ENCODE measurements at regions not wholly inside any gene's neighbourhood (a gene's known extent, or its start where the extent isn't known, plus 50 kb on each side); places are given as distances from the start of the nearest gene placed in this dataset.
"Not testable (repeated sequence)": the region's sequence is repeated elsewhere in the genome, so short reads cannot be mapped to it uniquely, and the experiment has no call there.

DNA sequence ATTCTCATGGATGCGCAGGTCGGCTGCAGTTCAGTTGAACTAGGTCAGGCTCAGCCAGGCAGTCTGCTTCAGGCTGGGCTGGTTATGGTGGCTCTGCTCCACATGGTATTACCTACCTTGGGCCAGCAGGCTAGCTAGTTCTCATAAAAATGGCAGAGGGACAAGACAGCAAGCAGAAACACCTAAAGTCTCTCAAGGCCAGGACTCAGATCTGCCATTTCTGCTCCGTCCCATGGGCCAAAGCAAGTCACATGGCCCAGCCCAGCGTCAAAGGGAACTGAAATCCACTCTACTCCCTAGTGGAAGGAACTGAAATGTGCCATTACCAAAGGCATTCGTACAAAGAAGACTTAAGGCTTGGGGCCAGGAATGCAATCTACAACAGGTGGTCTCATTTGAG lies 160.0 kb downstream of the TMEM132E start:
- intact Hi-C loops (cut with micrococcal nuclease) = no loop called here
- no peaks in the 10 kb centered on the region for H3K79me2 ChIP-seq (ENCODE audit: insufficient read depth, low read length)
- H3K36me3 ChIP-seq (replicated peaks in 1 of 2; ENCODE audit: control insufficient read depth in 1 of 2, insufficient read depth in 2 of 2, low read length in 2 of 2) = no peaks in the 10 kb centered on the region
- Mint-ChIP-seq H3K4me1 (peaks cover 4% of the 10 kb centered on the region), H3K36me3 (no peaks in the 10 kb centered on the region), H3K9me3 (peaks cover 0 to 11% (median 5%) of the 10 kb centered on the region in 7 donors), H3K27ac (no peak overlapping the region), H3K4me3 (no peak overlapping the region), H3K27me3 (ENCODE audit: low read depth in 3 of 3) (peaks cover 13 to 16% (median 14%) of the 10 kb centered on the region in 3 donors)
- no peak for DNase-seq
- peaks cover 2 to 3% of the 10 kb centered on the region in 2 donors for H3K27me3 ChIP-seq (ENCODE audit: control insufficient read depth in 2 of 2, insufficient read depth in 2 of 2, low read length in 2 of 2)
- H3K9me3 ChIP-seq (replicated peaks in 1 of 2; ENCODE audit: control insufficient read depth in 1 of 2, insufficient read depth in 1 of 2, low read length in 2 of 2) = no peaks in the 10 kb centered on the region
- H4K20me1 ChIP-seq (ENCODE audit: insufficient read depth, low read length) = no peaks in the 10 kb centered on the region
- 44% methylated on average over 5 of the region's 5 CpGs for WGBS (ENCODE audit: insufficient coverage)
- no peak overlapping the region for H3K4me2 ChIP-seq (replicated peaks; ENCODE audit: extremely low read depth, low read length, poor library complexity, severe bottlenecking)
- no peak overlapping the region for H3K27ac ChIP-seq (ENCODE audit: low read depth in 1 of 2, low read length in 2 of 2)
- TF ChIP-seq, protein P1, sequence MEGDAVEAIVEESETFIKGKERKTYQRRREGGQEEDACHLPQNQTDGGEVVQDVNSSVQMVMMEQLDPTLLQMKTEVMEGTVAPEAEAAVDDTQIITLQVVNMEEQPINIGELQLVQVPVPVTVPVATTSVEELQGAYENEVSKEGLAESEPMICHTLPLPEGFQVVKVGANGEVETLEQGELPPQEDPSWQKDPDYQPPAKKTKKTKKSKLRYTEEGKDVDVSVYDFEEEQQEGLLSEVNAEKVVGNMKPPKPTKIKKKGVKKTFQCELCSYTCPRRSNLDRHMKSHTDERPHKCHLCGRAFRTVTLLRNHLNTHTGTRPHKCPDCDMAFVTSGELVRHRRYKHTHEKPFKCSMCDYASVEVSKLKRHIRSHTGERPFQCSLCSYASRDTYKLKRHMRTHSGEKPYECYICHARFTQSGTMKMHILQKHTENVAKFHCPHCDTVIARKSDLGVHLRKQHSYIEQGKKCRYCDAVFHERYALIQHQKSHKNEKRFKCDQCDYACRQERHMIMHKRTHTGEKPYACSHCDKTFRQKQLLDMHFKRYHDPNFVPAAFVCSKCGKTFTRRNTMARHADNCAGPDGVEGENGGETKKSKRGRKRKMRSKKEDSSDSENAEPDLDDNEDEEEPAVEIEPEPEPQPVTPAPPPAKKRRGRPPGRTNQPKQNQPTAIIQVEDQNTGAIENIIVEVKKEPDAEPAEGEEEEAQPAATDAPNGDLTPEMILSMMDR (IDR thresholded peaks at IDR 0.05) = no peak
- H3K9ac ChIP-seq (ENCODE audit: insufficient read depth, low read length, poor library complexity, severe bottlenecking) = no peak overlapping the region
- no peak overlapping the region for H3K4me3 ChIP-seq (replicated peaks in 1 of 3; ENCODE audit: low read depth in 2 of 3, low read length in 3 of 3)
- H2AFZ ChIP-seq (ENCODE audit: insufficient read depth, low read depth, low read length, poor library complexity, severe bottlenecking) = no peak overlapping the region
- H3K4me1 ChIP-seq (ENCODE audit: control insufficient read depth in 1 of 2, insufficient read depth in 2 of 2, low read length in 2 of 2) = no peaks in the 10 kb centered on the region

GRCh38 chr17:34737673-34738072 lies 158.3 kb downstream of the TMEM132E start:
- H3K27me3 ChIP-seq (ENCODE audit: control insufficient read depth in 2 of 2, insufficient read depth in 2 of 2, low read length in 2 of 2); intact Hi-C loops (cut with micrococcal nuclease): not testable (repeated sequence)

More at GRCh38 chr17:34737673-34738072, 158.3 kb downstream of the TMEM132E start:
- not testable (repeated sequence) for H3K27ac Mint-ChIP-seq; H3K9me3 Mint-ChIP-seq; H3K36me3 Mint-ChIP-seq; H3K9ac ChIP-seq (ENCODE audit: insufficient read depth, low read length, poor library complexity, severe bottlenecking); H3K4me1 ChIP-seq (ENCODE audit: control insufficient read depth in 1 of 2, insufficient read depth in 2 of 2, low read length in 2 of 2); H3K4me1 Mint-ChIP-seq; DNase-seq; H3K79me2 ChIP-seq (ENCODE audit: insufficient read depth, low read length); H4K20me1 ChIP-seq (ENCODE audit: insufficient read depth, low read length); H2AFZ ChIP-seq (ENCODE audit: insufficient read depth, low read depth, low read length, poor library complexity, severe bottlenecking); H3K4me3 ChIP-seq (replicated peaks in 1 of 3; ENCODE audit: low read depth in 2 of 3, low read length in 3 of 3); H3K4me2 ChIP-seq (replicated peaks; ENCODE audit: extremely low read depth, low read length, poor library complexity, severe bottlenecking); H3K4me3 Mint-ChIP-seq; H3K9me3 ChIP-seq (replicated peaks in 1 of 2; ENCODE audit: control insufficient read depth in 1 of 2, insufficient read depth in 1 of 2, low read length in 2 of 2); H3K27ac ChIP-seq (ENCODE audit: low read depth in 1 of 2, low read length in 2 of 2); H3K36me3 ChIP-seq (replicated peaks in 1 of 2; ENCODE audit: control insufficient read depth in 1 of 2, insufficient read depth in 2 of 2, low read length in 2 of 2)
- peaks cover 10 to 15% (median 14%) of the 10 kb centered on the region in 3 donors for H3K27me3 Mint-ChIP-seq (ENCODE audit: low read depth in 3 of 3)
- WGBS (ENCODE audit: insufficient coverage) = 100% methylated on average over 2 of the region's 4 CpGs
